ENCODE measurements at regions not wholly inside any gene's neighbourhood (a gene's known extent, or its start where the extent isn't known, plus 50 kb on each side); places are given as distances from the start of the nearest gene placed in this dataset.

DNA sequence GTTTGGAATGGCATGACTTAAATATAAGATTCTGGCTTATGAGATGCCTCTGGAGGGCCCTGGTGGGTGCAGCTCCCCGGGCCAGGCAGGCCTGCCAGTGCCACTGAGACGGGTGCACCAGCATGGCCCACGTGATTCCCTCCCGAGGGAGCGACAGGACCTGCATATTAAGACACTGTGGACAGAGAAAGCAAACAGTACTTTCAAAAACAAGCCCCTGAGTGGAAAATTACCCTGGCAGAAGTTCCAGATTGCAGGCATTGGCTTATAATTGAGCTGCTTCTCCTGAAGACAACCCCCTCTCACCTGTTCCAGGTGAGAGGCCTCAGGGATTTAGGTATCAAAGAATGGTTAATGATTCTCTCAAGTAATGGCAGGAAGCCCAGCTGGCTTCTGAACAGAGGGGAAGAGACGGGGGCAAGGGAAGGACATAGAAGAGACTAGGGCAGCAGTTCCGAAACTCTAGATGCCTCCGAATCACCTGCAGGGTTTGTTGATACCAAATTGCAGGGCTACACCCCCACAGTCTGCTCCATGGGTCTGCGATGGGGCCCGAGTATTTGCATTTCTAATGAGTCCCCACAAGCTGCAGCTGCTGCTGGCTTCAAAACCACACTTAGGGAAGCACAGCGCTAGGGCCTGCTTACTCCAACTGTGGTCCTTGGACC, 66.0 kb upstream of the DOCK1 start:
- intact Hi-C loops (cut with DNase I): no loop called here
- H3K9me3 ChIP-seq (ENCODE audit: control insufficient read depth, low read length): no peaks in the 10 kb centered on the region

DNA sequence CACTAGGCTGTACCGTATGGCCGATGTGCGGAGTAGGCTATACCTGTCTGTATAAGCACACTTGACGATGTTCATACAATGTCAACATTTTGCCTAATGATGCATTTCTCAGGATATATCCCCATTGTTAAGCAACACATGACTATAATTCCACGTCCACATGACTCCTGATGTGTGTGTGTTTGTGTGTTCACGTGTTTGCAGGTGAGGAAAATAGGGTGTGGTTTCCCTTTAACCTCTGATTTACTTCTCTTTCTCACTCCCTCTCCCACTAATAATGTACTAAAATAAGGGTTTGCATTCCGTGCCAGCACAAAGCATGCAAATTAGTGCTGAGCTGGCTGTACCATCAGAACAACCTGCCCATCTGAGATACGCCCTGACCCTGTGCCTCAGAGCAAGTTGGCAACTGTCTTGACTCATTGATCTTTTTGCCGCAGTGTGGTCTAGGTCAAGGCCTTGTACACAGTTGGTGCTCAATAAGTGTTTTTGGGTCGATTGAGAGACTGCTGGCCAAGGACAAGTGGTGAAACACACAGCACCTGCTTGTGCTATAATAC, 64.6 kb upstream of the DOCK1 start:
- DNase-seq: no peak
- no peak for ATAC-seq

More for the DNA sequence above, 66.0 kb upstream of the DOCK1 start:
- no peaks in the 10 kb centered on the region for H3K4me1 ChIP-seq (ENCODE audit: control insufficient read depth, insufficient read depth, low read length)
- no peaks in the 10 kb centered on the region for H3K27me3 ChIP-seq (ENCODE audit: control insufficient read depth, insufficient read depth)
- WGBS: 46% methylated on average over 11 of the region's 11 CpGs
- no peak overlapping the region for H3K4me3 ChIP-seq (ENCODE audit: low read length)
- H3K27ac ChIP-seq (ENCODE audit: low read length): no peak overlapping the region
- DNase-seq (no peak), ATAC-seq (no peak)

DNA sequence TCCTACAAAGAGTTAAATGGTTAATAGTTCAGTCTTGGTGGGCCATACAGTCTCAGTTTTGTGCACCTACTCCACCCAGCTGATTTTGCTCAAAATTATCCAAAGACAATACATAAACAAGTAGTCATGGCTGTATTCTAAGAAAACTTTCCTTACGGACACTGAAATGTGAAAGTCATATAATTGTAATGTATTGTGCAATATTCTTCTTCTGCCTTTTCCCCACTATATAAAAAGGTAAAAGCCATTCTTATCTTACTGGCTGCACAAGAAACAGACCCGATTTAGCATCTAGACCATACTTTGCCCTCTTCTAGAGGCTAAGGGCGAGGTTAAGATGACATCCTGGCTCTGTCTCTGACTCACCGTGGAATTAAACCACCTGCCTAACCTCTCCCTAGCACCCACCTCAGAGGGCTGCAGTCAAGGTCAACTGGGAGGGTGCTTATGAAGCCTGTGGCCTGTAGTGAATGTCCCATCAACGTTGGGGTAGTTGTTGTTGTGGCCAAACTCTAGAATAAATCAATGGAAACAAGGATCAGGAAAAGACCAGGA, 63.8 kb upstream of the DOCK1 start:
- H3K4me1 ChIP-seq (ENCODE audit: control insufficient read depth, insufficient read depth, low read length): no peaks in the 10 kb centered on the region
- no peaks in the 10 kb centered on the region for H3K27me3 ChIP-seq (ENCODE audit: control insufficient read depth, insufficient read depth)
- WGBS: 72% methylated on average over 5 of the region's 5 CpGs
- intact Hi-C loops (cut with DNase I): no loop called here
- DNase-seq (no peak), ATAC-seq (no peak)
- no peak overlapping the region for H3K4me3 ChIP-seq (ENCODE audit: low read length)
- H3K9me3 ChIP-seq (ENCODE audit: control insufficient read depth, low read length): no peaks in the 10 kb centered on the region
- no peak overlapping the region for H3K27ac ChIP-seq (ENCODE audit: low read length)

More for the DNA sequence above, 64.6 kb upstream of the DOCK1 start:
- 79% methylated on average over 10 of the region's 10 CpGs for WGBS
- no peaks in the 10 kb centered on the region for H3K9me3 ChIP-seq (ENCODE audit: control insufficient read depth, low read length)
- H3K27ac ChIP-seq (ENCODE audit: low read length): no peak overlapping the region
- no peaks in the 10 kb centered on the region for H3K4me1 ChIP-seq (ENCODE audit: control insufficient read depth, insufficient read depth, low read length)
- intact Hi-C loops (cut with DNase I): no loop called here
- H3K4me3 ChIP-seq (ENCODE audit: low read length): no peak overlapping the region
- H3K27me3 ChIP-seq (ENCODE audit: control insufficient read depth, insufficient read depth): no peaks in the 10 kb centered on the region

DNA sequence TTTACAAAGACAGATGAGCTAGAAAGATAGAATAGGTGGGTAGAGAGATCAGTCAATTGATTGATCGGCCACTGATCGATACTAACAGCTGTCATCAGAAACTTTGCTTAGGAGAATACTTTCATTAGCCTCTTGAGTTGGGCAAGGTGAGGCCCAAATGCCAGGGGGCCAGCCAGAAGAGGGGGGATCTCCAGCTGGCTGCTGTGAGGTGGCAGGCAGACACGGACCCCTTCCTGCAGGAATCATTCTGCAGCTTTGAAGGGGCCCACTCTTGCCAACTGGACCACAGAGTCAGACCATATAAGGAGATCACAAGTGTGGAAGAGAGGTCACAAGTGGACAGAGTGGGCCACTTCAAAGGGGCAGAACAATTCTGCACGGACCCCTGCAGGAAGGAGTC, 62.9 kb upstream of the DOCK1 start:
- Histone ChIP-seq H3K9me3 (ENCODE audit: control insufficient read depth, low read length) (no peaks in the 10 kb centered on the region), H3K4me1 (ENCODE audit: control insufficient read depth, insufficient read depth, low read length) (no peaks in the 10 kb centered on the region), H3K4me3 (ENCODE audit: low read length) (no peak overlapping the region), H3K27me3 (ENCODE audit: control insufficient read depth, insufficient read depth) (no peaks in the 10 kb centered on the region), H3K27ac (ENCODE audit: low read length) (no peak overlapping the region)
- intact Hi-C loops (cut with DNase I): no loop called here
- DNase-seq: no peak
- WGBS: 86% methylated on average over 4 of the region's 4 CpGs
- no peak for ATAC-seq

DNA sequence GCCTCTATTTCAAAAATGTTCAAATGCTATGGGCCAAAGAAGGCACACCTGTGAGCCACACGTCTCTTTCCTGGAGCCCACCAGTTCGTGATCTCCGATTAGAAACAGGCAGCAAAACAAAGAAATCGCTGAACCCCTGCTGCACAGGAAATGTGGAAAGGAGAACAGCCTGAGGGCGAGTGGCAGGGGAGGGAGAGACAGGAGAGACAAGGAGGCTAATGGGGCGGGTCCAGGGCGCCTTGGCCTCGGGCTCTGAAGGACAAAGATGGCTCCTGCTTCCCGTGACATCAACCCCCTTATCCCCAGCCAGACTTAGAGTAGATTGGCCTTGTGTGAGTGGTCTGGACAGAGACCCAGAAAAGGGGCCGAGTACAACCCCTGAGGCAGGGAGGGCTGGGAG, 62.4 kb upstream of the DOCK1 start:
- 52% methylated on average over 10 of the region's 10 CpGs for WGBS

DNA sequence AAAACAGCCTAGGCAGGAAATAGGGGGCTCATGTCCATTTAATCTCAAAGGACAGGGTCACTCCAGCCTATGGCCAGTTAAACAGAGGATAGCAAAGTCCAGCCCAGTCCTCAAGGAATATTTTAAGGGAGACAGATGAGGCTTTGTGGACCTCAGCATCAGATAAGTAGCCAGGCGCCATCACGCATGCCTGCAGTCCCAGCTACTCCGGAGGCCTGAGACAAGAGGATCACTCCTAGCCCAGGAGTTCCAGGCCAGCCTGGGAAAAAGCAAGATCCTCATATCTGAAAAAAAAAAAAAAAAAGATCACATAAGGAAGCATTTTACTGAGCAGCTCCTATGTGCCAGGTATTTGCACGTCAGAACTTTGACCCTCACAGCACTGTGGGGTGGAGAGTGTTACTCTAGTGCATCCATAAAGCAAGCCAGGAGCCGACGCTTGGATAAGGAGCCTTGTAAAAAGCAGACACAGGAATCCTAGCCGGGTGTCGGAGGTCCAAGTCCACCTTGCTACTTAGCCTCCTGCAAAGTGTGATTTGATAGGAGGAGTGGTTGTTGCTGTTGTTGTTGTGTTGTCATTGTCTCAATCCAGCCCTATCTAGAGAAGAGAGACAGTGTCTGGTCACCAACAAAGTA, 61.8 kb upstream of the DOCK1 start:
- no peak for DNase-seq
- ATAC-seq: no peak
- intact Hi-C loops (cut with DNase I): no loop called here
- Histone ChIP-seq H3K27me3 (ENCODE audit: control insufficient read depth, insufficient read depth) (no peaks in the 10 kb centered on the region), H3K4me3 (ENCODE audit: low read length) (no peak overlapping the region), H3K27ac (ENCODE audit: low read length) (no peak overlapping the region), H3K9me3 (ENCODE audit: control insufficient read depth, low read length) (no peaks in the 10 kb centered on the region), H3K4me1 (ENCODE audit: control insufficient read depth, insufficient read depth, low read length) (no peaks in the 10 kb centered on the region)
- WGBS: 85% methylated on average over 8 of the region's 8 CpGs

More for the DNA sequence above, 62.4 kb upstream of the DOCK1 start:
- no peaks in the 10 kb centered on the region for H3K27me3 ChIP-seq (ENCODE audit: control insufficient read depth, insufficient read depth)
- H3K4me3 ChIP-seq (ENCODE audit: low read length): no peak overlapping the region
- intact Hi-C loops (cut with DNase I): no loop called here
- no peaks in the 10 kb centered on the region for H3K9me3 ChIP-seq (ENCODE audit: control insufficient read depth, low read length)
- ATAC-seq: no peak
- no peak for DNase-seq
- no peaks in the 10 kb centered on the region for H3K4me1 ChIP-seq (ENCODE audit: control insufficient read depth, insufficient read depth, low read length)
- no peak overlapping the region for H3K27ac ChIP-seq (ENCODE audit: low read length)

DNA sequence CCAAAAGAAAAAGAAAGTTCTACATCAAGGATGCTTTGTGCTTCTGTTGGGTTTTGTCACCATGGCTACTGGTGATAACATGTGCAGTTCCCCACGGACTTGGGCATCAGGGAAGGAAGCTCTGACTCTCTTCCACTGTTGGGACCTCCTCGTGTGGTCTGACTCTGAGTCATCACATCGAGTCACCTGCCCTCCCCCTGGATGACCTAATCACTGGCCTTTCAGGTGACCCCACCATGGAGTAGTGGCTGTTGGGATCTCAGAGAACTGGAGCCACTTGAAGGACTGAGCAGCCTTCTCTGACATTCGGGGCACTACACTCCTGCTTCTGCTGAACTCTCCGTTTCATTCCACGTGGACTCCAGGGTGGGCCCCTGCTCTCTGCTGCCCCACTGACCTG, 60.8 kb upstream of the DOCK1 start:
- intact Hi-C loops (cut with DNase I): no loop called here
- ATAC-seq: no peak
- Histone ChIP-seq H3K4me1 (ENCODE audit: control insufficient read depth, insufficient read depth, low read length) (no peaks in the 10 kb centered on the region), H3K27ac (ENCODE audit: low read length) (no peak overlapping the region), H3K9me3 (ENCODE audit: control insufficient read depth, low read length) (no peaks in the 10 kb centered on the region), H3K27me3 (ENCODE audit: control insufficient read depth, insufficient read depth) (no peaks in the 10 kb centered on the region), H3K4me3 (ENCODE audit: low read length) (no peak overlapping the region)
- 57% methylated on average over 6 of the region's 6 CpGs for WGBS
- no peak for DNase-seq

DNA sequence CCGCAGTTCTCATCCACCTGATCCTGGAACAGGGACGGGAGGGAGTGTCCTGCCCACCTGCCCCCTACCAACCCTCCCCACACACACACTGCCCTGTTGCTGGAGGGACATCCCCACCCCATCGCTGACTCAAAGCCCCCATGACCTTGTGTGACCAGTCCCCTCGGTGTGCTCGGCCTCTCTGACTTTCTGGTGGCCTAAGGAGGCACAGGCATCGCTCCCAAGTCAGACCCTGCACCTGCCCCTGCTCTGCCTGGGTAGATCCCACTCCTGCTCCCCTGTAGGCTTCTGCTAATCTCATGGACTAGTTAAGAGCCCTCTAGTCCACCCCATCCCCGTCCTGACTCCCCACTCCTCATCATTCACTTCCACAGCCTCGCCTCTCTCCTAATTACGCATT, 58.8 kb upstream of the DOCK1 start:
- no peaks in the 10 kb centered on the region for H3K9me3 ChIP-seq (ENCODE audit: control insufficient read depth, low read length)
- no peak overlapping the region for H3K27ac ChIP-seq (ENCODE audit: low read length)
- H3K4me1 ChIP-seq (ENCODE audit: control insufficient read depth, insufficient read depth, low read length): no peaks in the 10 kb centered on the region
- no peak overlapping the region for H3K4me3 ChIP-seq (ENCODE audit: low read length)
- intact Hi-C loops (cut with DNase I): no loop called here
- DNase-seq (no peak), ATAC-seq (no peak)
- 78% methylated on average over 9 of the region's 9 CpGs for WGBS
- no peaks in the 10 kb centered on the region for H3K27me3 ChIP-seq (ENCODE audit: control insufficient read depth, insufficient read depth)

DNA sequence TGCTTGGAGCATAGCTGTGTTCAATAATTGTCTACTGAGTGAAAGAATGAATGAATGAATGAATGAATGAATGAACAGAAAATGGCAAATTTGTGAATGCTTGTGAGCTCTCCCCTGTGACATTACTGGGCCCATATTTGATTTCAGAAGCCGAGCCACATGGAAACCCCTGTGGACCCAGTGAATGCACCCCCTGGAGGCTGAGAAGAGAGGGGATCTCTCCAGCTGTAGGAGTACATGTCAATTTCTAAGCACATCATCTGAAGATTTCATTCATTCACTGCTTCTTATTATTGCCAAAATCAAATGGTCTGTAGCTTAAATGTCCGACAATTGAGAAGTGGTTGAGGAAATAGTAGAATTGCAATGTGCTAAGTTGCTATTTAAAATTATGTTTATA, 58.3 kb upstream of the DOCK1 start:
- DNase-seq (no peak), ATAC-seq (no peak)
- no peaks in the 10 kb centered on the region for H3K27me3 ChIP-seq (ENCODE audit: control insufficient read depth, insufficient read depth)
- no peak overlapping the region for H3K27ac ChIP-seq (ENCODE audit: low read length)
- no peaks in the 10 kb centered on the region for H3K9me3 ChIP-seq (ENCODE audit: control insufficient read depth, low read length)
- no peak overlapping the region for H3K4me3 ChIP-seq (ENCODE audit: low read length)
- intact Hi-C loops (cut with DNase I): no loop called here
- WGBS: 73% methylated on average over 2 of the region's 2 CpGs
- no peaks in the 10 kb centered on the region for H3K4me1 ChIP-seq (ENCODE audit: control insufficient read depth, insufficient read depth, low read length)

DNA sequence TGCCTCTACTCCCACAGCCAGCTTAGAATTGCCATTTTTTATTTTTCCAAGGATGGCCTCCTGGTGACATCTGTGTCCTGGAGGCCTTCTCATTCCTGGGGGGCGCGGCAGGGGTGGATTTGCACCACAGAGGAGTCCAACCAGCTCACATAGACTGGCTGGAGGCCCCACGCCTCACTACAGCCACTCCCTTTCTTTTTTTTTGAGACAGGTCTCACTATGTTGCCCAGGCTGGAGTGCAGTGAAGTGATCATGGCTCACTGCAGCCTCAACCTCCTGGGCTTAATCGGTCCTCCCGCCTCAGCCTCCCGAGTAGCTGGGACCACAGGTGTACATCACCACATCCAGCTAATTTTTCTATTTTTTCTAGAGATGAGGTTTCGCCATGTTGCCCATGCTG, 57.6 kb upstream of the DOCK1 start:
- H3K4me3 ChIP-seq (ENCODE audit: low read length): no peak overlapping the region
- WGBS: 93% methylated on average over 7 of the region's 7 CpGs
- intact Hi-C loops (cut with DNase I): no loop called here
- DNase-seq (no peak), ATAC-seq (no peak)
- no peak overlapping the region for H3K27ac ChIP-seq (ENCODE audit: low read length)
- H3K9me3 ChIP-seq (ENCODE audit: control insufficient read depth, low read length): no peaks in the 10 kb centered on the region
- H3K27me3 ChIP-seq (ENCODE audit: control insufficient read depth, insufficient read depth): no peaks in the 10 kb centered on the region
- no peaks in the 10 kb centered on the region for H3K4me1 ChIP-seq (ENCODE audit: control insufficient read depth, insufficient read depth, low read length)

DNA sequence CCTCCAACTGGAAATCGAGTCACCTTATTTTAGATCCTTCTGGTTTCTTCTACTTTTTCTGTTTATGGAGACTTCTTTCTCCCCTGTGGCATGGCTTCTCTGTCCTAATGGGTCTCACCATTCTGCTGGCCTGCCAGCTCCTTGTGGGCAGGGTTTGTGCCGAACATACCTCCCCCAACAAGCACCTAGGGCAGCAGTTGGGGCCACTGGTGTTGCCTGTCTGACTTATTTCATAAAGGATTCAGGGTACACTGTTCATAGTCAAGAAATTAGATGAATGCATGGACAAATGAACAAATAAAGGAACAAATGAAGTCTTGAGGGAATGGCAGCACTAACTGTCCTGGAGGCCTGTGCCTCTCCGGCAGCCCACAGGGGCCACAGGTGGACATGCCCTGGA, 55.6 kb upstream of the DOCK1 start:
- ATAC-seq (no peak), DNase-seq (no peak)
- Histone ChIP-seq H3K27me3 (ENCODE audit: control insufficient read depth, insufficient read depth) (no peaks in the 10 kb centered on the region), H3K27ac (ENCODE audit: low read length) (no peak overlapping the region), H3K4me1 (ENCODE audit: control insufficient read depth, insufficient read depth, low read length) (no peaks in the 10 kb centered on the region), H3K4me3 (ENCODE audit: low read length) (no peak overlapping the region), H3K9me3 (ENCODE audit: control insufficient read depth, low read length) (no peaks in the 10 kb centered on the region)
- intact Hi-C loops (cut with DNase I): no loop called here
- 93% methylated on average over 3 of the region's 3 CpGs for WGBS
